Parathyroid adenoma (tissue), 2 donors: ENCODE measurements at regions not wholly inside any gene's neighbourhood (a gene's known extent, or its start where the extent isn't known, plus 50 kb on each side); places are given as distances from the start of the nearest gene placed in this dataset.
"Not testable (repeated sequence)": the region's sequence is repeated elsewhere in the genome, so short reads cannot be mapped to it uniquely, and the experiment has no call there.

Experiments
- H2AFZ ChIP-seq: fragments of 300-600 bp; sonication (generic); one replicate; pipeline ENCODE4 v1.7.0; 2017; ENCODE audit warnings: antibody characterized with exemption, mild to moderate bottlenecking
- H3K27ac ChIP-seq: fragments of 300-600 bp; sonication (generic); one replicate; pipeline ENCODE4 v1.7.0; 2017
- H3K27me3 ChIP-seq: fragments of 300-600 bp; sonication (generic); one replicate; pipeline ENCODE4 v1.7.0; 2017; ENCODE audit warnings: low read length; ENCODE audit not compliant: control insufficient read depth, insufficient read depth
- H3K36me3 ChIP-seq: fragments of 300-600 bp; sonication (generic); one replicate; pipeline ENCODE4 v1.7.0; 2017; ENCODE audit warnings: low read length; ENCODE audit not compliant: control insufficient read depth, insufficient read depth
- H3K4me1 ChIP-seq: fragments of 300-600 bp; sonication (generic); one replicate; pipeline ENCODE4 v1.7.0; 2017; ENCODE audit warnings: control low read depth
- H3K4me2 ChIP-seq: fragments of 300-600 bp; sonication (generic); one replicate; pipeline ENCODE4 v1.7.0; 2017; ENCODE audit warnings: low read length
- H3K4me3 ChIP-seq: fragments of 300-600 bp; sonication (generic); one replicate; pipeline ENCODE4 v1.7.0; 2017; ENCODE audit warnings: low read depth, low read length
- H3K79me2 ChIP-seq: fragments of 300-600 bp; sonication (generic); one replicate; pipeline ENCODE4 v1.7.0; 2017; ENCODE audit warnings: control low read depth
- H3K9ac ChIP-seq: fragments of 300-600 bp; sonication (generic); one replicate; pipeline ENCODE4 v1.7.0; 2017; ENCODE audit warnings: mild to moderate bottlenecking
- H3K9me3 ChIP-seq: fragments of 300-600 bp; sonication (generic); one replicate; pipeline ENCODE4 v1.7.0; 2017; ENCODE audit warnings: low read length; ENCODE audit not compliant: control insufficient read depth
- CTCF ChIP-seq: fragments of 300-600 bp; sonication (generic); IDR thresholded peaks from one replicate; pipeline ENCODE4 v1.7.0; 2017; ENCODE audit warnings: antibody characterized with exemption, mild to moderate bottlenecking
- donor health status: primary hyperparathyroidism.

GRCh38 chr10:29730458-29730857 lies 95.7 kb upstream of the SVIL start:
- Histone ChIP-seq H3K4me3 (no peak overlapping the region), H3K4me1 (peaks cover 46% of the 10 kb centered on the region), H3K9me3 (no peaks in the 10 kb centered on the region), H3K27ac (peak overlapping the region; percentile 75), H3K9ac (no peak overlapping the region), H3K36me3 (no peaks in the 10 kb centered on the region), H3K4me2 (peak overlapping the region; percentile 44), H3K27me3 (no peaks in the 10 kb centered on the region), H3K79me2 (peaks cover 42% of the 10 kb centered on the region), H2AFZ (no peak overlapping the region)
- TF ChIP-seq CTCF = no peak

- Histone ChIP-seq H3K4me1 (peaks cover 43% of the 10 kb centered on the region), H3K27ac (no peak overlapping the region), H3K9me3 (no peaks in the 10 kb centered on the region), H2AFZ (no peak overlapping the region), H3K4me2 (peak overlapping the region; percentile 40), H3K4me3 (no peak overlapping the region), H3K9ac (no peak overlapping the region), H3K36me3 (no peaks in the 10 kb centered on the region), H3K79me2 (peaks cover 47% of the 10 kb centered on the region), H3K27me3 (no peaks in the 10 kb centered on the region)
- no peak for TF ChIP-seq CTCF
Measured at GRCh38 chr10:29728541-29729049, 93.8 kb upstream of the SVIL start.

GRCh38 chr10:29725927-29726326 lies 91.2 kb upstream of the SVIL start:
- H3K4me1 ChIP-seq = peaks cover 29% of the 10 kb centered on the region

DNA sequence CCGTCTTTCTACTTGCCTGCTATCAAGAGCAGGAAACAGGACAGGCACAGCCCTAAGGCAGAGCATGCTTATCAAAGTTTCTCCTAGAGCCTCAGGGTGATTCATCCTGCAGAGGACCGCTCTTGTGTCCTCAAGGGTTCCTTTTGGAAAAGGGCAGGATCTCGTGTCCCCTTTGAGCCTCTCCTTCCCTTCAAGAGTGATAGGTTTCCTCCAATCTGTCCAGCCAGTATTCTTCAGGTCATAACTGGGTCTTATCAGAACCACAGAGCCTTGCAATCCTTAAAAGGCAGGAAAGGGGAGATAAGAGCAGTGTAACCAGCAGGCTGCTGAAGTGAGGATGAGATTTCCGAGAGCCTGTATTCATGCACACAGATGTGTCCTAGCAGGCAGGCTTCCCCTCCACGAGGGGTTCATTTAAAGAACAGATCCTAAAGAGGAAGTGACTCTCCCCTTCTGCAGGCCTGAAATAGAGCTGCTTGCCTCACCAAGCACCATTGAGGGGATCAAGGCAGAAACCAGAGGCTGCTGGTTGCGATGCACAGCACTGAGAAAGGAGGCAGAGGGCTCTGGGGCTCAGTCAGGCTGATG lies 90.5 kb upstream of the SVIL start:
- Histone ChIP-seq H3K27me3 (no peaks in the 10 kb centered on the region), H3K9me3 (peaks cover under 1% of the 10 kb centered on the region), H3K4me3 (no peak overlapping the region), H3K36me3 (no peaks in the 10 kb centered on the region), H3K27ac (no peak overlapping the region), H3K4me1 (peaks cover 22% of the 10 kb centered on the region), H3K79me2 (peaks cover 53% of the 10 kb centered on the region), H2AFZ (no peak overlapping the region), H3K9ac (no peak overlapping the region), H3K4me2 (no peak overlapping the region)
- no peak for TF ChIP-seq CTCF

More at GRCh38 chr10:29725927-29726326, 91.2 kb upstream of the SVIL start:
- not testable (repeated sequence) for H3K4me2 ChIP-seq, H3K9ac ChIP-seq, H3K27ac ChIP-seq, H2AFZ ChIP-seq, H3K36me3 ChIP-seq, H3K27me3 ChIP-seq, H3K9me3 ChIP-seq, H3K4me3 ChIP-seq
- H3K79me2 ChIP-seq = peaks cover 47% of the 10 kb centered on the region

- no peak for TF ChIP-seq CTCF
- H3K79me2 ChIP-seq = peaks cover 58% of the 10 kb centered on the region
- no peak overlapping the region for H3K4me2 ChIP-seq
- peaks cover 16% of the 10 kb centered on the region for H3K4me1 ChIP-seq
- no peak overlapping the region for H3K9ac ChIP-seq
- no peaks in the 10 kb centered on the region for H3K36me3 ChIP-seq
- peaks cover 3% of the 10 kb centered on the region for H3K9me3 ChIP-seq
- H3K4me3 ChIP-seq = no peak overlapping the region
- H3K27ac ChIP-seq = no peak overlapping the region
- no peak overlapping the region for H2AFZ ChIP-seq
- no peaks in the 10 kb centered on the region for H3K27me3 ChIP-seq
Measured at GRCh38 chr10:29723726-29724125, 89.0 kb upstream of the SVIL start.
